Superior temporal gyrus (tissue), 1 donor: ENCODE measurements at regions not wholly inside any gene's neighbourhood (a gene's known extent, or its start where the extent isn't known, plus 50 kb on each side); places are given as distances from the start of the nearest gene placed in this dataset.

Experiments
- DNase-seq: peaks from one replicate; pipeline ENCODE4 v3.0.0-alpha.2; 2016; ENCODE audit errors: extremely low spot score

DNA sequence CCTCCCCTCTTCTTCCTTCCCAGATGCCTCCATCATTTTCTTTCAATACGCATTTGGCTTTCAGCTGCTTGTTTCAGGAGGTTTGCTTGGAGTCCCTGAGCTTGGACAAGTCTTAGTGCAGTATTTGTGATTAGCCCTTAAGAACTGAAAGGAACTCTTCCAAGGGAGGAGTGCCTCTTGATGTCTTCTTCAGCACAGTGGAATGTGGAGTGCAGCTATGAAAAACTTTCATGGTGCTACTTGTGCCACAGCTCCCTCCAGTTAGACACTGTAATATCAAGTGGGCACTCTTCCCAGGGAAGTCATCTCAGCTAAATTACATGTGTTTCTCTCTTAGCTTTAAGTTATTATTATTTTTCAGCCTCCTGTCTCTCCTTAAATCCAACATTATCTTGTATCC lies 173.1 kb downstream of the NECTIN3 start:
- no peak for DNase-seq

DNA sequence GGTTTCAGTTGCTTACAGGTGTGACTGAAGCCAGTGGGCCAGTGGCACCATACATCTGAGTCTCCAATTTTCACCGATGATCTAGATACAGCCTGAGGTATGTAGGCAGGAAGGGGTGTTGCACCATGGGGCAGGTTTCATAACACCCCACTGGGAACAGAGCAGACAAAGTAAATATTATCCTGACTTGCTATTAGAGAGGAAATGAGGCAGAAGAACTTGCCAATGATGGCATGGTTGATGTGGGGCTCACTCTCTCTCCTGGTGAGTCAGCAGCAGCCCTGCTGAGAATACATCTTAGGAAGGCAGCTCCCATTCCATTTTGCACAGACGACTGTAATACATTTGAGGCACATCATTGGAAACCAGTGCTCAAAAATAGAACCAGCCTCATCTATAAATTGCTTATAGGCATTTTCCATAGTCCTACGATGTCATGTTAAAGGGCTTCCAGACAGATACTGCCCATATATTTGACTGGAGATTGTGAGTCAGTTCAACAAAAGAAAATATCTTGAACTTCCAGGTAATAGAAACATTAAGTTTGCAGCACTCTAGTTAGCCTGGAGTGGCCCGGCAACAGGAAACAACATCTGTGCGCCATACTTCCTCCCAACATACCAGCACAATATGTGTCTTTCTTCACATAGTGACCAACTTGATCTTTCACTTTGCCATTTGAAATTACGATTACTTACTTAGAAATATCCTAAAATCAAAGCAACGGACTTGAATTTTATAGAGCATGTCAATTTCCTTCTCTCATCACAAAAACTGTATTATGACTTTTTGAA lies 175.5 kb downstream of the NECTIN3 start:
- no peak for DNase-seq

DNA sequence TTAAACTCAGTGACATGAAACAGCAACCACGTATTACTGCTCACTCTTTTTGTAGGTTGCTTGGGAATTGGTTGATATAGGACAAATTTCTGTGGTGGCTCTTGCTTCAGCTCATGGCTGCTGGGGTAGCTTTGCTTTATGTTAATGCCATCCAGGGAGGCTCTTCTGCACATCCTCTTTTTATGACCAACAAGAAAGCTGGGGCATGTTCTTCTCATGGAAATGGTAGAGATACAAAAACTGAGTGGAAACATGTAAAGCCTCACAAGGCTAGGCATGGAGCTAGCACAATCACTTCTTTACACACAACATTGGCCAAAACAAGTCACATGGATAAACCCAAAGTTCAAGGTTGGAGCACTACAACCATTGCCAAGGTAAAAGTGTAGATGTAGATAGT lies 176.8 kb downstream of the NECTIN3 start:
- no peak for DNase-seq

DNA sequence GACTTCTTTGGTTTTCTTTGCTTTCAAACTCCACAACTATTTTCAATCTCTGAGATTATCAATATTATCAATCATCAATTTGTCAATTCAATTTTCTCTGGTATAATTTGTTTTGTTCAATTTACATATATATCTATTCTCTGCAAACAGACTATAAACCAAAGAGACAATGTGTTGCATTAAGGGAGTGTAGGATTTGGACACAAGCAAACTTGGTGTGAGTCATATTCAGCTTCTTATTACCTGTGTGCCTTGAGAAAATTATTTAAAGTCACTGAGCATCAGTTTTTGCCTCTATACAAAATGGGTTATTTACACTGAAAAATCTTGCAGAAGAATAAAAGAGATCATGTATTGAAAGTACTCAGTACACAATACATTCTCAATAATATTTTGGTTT lies 177.8 kb downstream of the NECTIN3 start:
- DNase-seq, result no peak

DNA sequence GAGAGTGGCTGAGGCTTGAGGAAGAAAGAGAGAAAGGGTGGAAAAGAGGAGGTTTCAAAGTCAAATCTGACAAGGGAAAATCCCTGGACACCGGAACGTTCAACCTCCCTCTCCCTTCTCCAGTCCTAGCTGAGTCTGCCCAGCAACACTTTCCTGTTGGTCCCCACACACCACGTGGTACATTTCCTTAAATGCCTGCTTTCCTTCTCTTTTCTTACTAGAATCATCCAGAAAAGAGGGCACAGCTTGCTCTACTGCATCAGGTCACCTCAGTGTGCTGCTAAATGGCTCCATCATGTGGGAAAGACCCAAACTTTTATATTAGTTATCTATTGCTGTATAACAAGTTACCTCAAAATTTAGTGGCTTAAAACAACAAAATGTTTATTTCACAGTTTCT lies 181.2 kb downstream of the NECTIN3 start:
- peak; percentile 28 for DNase-seq

DNA sequence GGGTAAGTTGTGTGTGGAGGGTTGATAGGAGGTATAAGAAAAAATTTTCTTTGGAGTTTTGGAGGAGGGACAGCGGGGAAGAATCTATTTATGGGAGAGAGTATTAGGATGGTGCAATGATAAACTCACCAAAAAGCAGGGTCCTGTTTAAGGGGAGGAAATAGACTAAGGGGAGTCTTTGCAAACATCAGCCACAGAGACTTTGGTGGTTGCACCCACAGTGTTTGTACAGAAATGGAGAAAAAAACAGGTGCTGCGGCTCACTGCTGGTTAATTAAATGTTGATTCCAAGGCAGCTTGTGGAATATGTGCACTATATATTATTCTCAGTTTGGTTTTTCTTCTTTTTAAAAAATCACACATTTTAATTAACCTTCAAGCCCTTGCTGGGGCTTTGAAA lies 182.1 kb downstream of the NECTIN3 start:
- no peak for DNase-seq

DNA sequence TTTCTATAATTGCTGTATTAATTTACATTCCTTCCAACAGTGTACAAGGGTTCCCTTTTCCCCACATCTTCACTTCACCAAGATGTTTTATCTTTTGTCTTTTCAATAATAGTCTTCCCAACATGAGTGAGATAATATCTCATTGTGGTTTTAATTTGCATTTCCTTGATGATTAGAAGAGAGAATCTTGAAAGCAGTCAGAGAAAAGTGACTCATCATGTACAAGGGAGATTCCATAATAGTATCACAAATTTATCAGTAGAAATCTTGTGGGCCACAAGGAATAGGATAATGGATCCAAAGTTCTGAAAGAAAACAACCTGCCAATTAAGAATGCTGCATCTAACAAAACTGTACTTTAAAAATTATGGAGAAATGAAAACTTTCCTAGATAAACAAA lies 189.3 kb downstream of the NECTIN3 start:
- no peak for DNase-seq

DNA sequence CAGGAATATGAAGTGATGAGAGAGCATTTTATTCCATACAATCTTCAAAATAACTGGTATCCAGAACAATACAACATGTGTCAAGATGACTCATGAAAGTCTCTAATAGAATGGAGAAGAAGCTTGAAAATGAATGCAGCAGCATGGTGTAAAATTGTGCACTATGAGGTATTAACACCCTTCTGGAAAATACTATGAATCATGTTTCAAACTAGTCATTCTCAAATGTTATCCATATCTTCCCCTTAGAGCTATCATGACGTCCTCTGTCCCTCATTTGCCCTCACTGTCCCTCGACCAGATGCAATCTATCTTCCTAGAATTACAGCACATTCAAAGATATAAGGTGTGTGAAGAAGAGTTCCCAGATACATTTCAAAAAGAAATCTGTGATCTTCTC lies 198.2 kb downstream of the NECTIN3 start:
- DNase-seq, result no peak

DNA sequence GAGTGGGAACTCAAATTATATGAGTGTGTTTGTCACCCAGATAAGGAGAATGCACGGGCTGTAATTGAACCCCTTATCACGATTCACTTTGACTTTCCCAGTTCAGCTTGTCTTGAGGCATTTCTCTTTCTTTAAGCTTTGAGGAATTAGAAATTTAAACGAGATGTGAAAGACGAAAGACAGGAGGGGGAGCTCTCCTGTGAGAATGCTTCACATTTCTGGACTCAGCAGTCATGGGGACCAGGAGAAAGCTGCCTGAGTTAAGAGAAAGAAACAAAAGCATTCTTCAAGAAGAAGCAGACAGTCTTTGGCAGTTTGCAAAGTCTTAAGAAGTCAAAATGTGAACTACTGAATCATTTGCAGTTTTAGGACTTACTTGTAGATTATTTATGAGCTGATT lies 205.6 kb downstream of the NECTIN3 start:
- peak; percentile 27 for DNase-seq

DNA sequence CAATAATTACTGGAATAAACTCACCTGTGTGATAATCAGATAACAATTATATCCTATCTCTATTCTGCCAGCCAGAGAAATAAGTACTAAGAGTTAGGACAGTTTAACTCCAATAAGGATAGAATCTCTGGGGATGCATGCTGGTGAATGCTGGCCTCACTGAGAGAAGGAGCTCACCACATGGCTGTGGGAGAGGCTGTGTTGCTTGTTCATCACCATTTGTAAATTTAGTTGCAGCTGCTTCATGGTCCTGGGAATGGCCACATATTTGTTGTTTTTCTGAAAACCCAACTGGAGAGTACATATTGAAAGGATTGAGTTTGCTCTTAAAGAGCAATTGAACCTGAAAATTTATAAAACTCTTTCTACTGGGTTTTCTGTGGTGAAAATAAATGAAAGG lies 207.3 kb downstream of the NECTIN3 start:
- DNase-seq, result no peak

DNA sequence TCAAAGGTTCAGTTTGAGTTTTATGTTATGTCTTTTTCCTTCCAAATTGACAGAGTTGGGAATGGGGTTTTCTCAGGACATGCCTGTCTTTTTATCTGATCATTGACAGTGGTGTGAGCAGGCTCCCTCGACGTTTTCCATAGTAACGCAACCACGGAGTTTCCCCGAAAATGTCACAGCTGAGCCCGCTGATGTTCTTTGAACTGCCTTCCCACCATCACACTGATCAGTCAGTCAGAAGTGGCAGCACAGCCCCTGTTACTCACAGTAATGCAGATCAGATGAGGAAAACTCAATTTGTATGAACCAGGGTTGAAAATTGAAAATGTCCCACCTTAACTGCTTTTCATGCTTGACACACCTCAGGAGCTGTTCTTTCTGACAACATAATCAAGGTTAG lies 210.4 kb downstream of the NECTIN3 start:
- no peak for DNase-seq

DNA sequence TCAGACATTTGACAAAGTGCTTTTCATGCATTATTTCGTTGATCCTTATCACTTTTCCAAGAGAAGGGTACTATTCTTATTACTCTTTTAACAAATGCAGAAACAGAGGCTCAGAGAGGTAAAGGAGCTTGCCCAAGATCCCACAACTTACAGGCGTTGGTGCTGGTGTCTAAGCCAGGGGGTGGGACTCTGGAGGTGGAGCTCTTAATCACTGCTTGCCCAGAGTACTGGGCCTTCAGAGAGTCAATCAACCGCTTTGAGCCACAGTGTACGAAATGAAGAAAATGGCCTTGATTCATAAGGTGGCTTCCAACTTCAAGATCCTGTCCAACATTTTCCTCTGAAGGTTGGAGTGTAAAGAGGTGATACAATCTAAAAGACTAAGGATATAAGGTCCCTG lies 211.5 kb downstream of the NECTIN3 start:
- DNase-seq, result no peak

DNA sequence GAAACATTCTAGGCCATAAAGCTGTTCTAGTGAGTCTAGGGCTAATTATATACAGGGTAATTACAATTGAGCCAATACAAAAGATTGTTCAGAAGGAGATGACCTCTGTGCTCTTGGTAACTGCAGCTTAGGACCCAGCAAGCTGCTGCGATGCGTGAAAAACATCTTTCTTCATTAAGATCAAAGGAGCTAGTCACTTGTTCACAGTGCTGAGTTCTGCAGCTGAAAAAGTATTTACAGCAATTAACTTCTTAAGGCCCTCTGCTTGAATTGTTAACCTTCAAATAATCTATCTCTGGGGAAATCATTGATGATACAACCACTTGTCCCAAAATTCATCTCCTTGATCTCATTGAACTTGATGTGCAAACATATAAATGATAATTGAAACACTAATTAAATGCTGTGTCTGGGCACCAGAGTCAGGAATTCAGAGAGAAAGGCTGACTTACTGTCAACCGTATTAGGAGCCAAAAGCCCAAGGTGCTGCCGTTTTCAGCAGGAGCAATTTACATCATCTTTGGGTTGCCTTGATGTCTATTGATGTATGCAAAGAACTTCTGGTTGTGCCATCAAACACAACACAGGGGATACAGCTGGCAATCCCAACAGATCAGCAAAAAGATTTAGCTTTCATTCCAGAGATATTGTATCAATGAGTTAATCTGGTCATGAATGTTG lies 213.0 kb downstream of the NECTIN3 start:
- no peak for DNase-seq

DNA sequence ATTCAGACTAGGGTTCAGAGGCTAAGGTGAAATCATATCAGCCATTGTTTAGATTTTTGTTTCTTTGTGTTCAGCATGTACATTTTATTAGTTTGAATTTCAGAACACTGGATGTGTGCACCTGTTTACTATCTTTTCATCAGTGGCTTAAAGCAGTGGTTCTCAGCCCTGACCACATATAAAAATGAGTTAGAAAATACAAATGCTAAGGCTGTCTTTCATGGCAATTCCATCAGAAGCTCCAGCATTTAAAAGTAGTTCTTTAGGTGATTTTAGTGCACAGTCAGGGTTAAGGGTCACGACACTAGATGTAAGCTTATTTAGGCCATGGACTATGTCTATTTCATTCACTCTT lies 213.5 kb downstream of the NECTIN3 start:
- DNase-seq, result no peak

DNA sequence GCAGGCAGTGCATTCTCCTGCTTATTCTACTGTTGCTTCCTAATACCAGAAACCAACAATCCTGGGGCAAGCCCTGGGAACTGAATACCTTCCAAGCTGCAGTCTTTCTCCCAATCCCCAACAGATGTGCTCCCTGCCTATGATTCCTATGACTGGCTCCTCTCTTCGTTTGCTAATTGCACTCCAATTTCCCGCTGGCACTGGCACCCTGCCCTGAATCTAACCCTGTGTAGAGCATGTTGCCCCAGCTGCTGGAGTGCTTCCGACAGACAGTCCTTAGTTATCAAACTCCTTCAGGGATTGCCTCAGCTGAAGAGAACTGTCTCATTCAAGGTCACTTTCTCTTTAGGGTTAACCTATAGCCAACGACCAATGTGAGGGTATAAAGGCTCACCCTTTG lies 214.1 kb downstream of the NECTIN3 start:
- no peak for DNase-seq

DNA sequence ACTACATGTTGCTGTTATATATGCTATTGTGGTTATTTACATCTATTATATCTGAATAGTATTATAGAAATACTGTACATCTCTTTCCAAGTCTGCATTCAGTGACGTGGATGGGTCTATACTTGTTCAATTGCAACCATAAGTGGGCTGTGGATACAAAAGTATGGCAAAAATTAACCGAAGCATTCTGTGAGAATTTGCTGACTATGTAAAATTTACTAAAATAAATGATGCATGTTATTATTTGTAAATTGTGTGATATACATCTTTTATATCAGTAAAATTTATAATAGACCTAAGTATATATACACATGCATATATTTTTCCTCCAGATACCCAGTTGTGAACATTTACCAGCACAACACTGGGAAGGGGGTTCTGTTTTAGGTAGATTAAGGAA lies 215.1 kb downstream of the NECTIN3 start:
- DNase-seq, result no peak

DNA sequence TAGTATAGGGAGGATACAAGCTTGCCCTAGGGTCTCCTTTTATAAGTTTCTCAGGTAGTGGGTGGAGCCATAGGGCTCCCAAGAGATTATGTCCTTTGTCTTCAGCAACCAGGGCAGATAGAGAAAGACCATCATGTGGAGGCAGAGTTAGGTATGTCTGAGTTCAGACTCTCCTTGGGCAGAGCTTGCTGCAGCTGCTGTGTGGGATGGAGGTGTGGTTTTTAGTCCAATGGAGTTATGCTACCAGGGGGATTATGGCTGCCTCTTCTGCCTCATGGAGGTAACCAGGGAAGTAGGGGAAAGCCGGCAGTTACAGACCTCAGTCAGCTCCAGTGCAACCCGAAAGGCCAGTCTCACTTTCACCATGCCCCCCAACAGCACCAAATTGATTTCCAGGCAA lies 220.5 kb downstream of the NECTIN3 start:
- DNase-seq, result no peak

DNA sequence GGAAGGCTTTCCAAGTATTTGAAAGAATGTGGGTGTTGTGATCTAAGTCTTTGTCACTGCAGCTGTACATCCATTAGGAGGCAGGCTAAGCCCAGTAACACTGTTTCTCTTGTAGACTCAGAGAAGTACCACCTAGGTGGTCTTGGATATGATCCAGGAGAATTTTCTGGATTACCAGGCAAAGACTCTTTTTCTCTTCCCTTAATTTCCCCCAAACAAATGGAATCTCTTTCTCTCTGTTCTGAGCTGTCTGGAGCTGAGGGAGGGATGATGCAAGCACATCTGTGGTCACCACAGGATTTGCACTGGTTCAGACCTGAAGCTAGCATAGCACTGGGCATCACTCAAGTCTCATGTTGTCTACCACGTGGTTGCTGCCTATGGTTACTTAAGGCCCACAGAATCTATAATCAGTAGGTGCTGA lies 227.6 kb downstream of the NECTIN3 start:
- no peak for DNase-seq

DNA sequence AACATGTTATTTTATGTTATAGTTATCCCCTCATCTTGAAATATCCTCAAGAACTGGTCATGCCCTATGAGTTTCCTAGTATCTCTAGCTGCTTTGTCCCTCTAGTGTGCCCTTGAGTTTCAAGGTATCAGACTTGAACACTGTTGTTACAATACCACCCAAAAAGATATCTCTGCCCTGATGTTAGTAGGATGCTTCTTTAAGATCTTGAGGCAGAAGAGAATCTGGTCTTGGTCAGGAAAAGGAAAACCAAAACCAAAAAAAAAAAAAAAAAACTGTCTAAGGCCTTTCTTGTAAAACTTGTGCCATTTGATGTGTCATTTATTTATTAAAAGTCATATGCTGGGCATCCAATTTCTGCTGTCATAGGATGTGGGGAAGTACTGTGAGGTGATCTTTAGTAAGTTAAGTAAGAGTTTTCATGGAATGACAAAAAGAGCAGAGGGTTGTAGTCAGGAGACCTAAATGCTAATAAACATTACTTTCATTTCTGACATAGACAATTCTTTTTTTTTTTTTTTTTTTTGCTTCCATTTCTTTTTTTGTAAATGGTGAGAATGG lies 229.7 kb downstream of the NECTIN3 start:
- DNase-seq, result no peak

DNA sequence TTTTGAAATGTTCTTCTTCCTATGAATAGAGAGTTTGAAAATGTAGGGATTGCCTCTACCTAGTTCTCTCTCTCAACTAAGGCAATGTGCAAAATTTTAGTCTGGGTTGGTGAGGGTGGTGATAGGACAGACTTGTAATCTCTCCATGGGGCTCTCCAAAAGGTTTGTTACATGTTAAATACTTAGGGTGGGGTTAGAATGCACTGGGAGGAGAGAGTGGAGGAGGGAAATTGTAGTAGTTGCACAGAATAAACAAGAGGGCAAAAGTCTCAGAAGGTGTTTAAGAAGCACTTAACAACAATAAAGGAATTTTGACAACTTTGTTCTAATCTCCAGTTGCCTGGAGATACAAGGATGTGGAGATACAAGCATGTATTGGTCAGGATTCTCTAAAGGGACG lies 230.4 kb downstream of the NECTIN3 start:
- DNase-seq, result no peak

DNA sequence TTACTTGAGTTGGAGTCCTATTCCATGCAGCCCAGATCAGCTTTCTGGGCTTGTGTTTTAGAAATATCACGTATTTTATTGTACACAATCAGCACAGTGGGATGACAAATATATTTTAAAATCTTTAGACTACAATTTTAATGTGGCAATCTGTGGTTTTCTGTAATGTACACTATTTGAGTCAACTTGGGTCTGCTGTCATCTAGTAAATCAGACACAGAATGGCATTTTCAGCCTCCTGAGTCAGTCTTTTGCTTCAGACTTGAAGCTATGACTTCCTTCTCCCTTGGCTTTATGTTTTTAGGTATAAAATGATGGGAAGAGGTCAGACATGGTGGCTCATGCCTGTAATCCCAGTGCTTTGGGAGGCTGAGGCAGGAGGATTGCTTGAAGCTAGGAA lies 232.1 kb downstream of the NECTIN3 start:
- DNase-seq, result no peak

DNA sequence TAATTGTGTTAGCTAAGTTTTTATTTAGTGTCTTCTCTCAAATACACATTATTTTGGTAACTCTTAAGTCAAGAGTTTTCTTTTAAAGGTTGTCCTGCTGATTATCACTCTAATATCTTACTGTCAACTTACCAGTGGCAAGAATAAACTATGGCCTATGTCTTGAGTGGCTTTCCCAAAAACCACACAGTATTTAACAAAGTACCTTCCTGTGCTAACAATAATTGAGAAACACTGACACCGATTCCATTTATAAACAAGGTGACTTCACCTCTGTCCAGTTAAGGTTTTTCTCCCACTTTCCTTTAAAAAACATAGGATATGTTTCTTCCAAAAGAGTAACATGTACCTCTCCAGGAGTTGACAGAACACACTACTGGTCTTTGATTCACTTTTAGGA lies 234.3 kb upstream of the CD96 start:
- no peak for DNase-seq

DNA sequence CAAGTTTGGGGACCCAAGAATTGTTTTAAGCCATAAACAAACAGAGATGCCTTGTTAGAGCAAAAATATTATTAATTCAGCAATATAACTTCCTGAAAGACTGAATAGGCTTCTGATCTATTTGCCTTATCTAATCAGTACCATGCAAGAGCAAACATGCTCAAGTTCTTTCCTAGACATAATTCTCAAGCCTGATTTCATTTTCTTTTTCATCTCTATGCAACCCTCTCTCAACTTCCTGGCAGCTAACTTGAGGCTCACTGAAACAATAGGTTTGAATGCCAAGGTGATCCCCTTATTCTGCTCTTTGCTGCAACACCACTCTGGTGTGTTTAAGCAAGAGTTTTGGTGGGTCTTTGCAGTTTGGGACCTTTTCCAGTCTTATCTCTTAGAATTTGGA lies 230.9 kb upstream of the CD96 start:
- no peak for DNase-seq
